ENCODE measurements at regions not wholly inside any gene's neighbourhood (a gene's known extent, or its start where the extent isn't known, plus 50 kb on each side); places are given as distances from the start of the nearest gene placed in this dataset.

GRCh38 chr2:242056785-242057184, 187.3 kb downstream of the RTP5 start:
- TF ChIP-seq CTCF (IDR thresholded peaks at IDR 0.05) (no peak), HMGXB4 (CRISPR knock-in tag; IDR thresholded peaks at IDR 0.05; ENCODE audit: borderline replicate concordance) (no peak), CHD2 (IDR thresholded peaks at IDR 0.05; ENCODE audit: low read length, partially characterized antibody) (no peak)

All from A549 (cell line).